Fibroblast of villous mesenchyme (primary cell): ENCODE measurements at regions not wholly inside any gene's neighbourhood (a gene's known extent, or its start where the extent isn't known, plus 50 kb on each side); places are given as distances from the start of the nearest gene placed in this dataset.

Experiments
- DNase-seq: peaks from one replicate; pipeline ENCODE4 v3.0.0-alpha.2; 2010; ENCODE audit warnings: low read depth
- H3K4me3 ChIP-seq: 2 replicates; pipeline ENCODE4 v1.5.1; 2011; ENCODE audit warnings: low read depth, mild to moderate bottlenecking, low read length
- TF ChIP-seq, protein P1 (sequence below): IDR thresholded peaks from 2 replicates; pipeline ENCODE4 v1.5.1; 2012; ENCODE audit warnings: low read depth, mild to moderate bottlenecking, low read length; ENCODE audit not compliant: insufficient read depth

DNA sequence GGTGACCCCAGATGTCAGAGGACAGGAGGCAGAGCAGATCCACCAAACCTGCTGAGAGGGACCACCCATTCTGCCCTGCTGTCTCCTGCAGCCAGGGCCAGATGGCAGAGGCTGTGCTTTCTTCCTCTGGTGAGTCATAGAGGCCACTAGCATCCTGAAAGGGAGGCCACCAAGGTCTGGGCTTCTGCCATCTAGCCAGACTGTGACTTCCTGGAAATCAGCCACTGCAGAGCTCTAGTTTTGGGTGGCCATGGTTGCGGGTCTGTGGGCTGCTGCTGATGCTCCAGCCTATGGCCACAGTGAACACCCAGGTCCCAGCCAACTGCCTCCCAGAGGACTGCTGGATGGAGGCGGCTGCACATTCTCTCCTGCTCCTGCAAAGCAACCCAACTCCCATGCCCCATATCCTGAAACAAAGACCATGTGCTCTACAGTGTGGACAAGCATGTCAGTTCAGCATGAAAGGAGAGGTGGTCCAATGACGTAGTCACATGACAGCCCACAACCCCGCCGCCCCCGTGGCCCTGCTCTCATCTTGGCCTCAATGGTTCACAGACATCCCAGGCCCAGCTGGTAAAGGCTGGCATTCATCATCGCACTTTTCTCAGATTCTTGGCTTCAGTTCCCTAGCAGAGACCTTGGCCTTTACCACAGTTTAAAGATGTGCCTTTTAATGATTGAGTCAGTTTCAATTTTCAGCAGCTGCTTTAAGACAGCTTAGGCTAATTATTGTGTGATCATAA, 73.9 kb upstream of the CXCL12 start:
- TF ChIP-seq, protein P1, sequence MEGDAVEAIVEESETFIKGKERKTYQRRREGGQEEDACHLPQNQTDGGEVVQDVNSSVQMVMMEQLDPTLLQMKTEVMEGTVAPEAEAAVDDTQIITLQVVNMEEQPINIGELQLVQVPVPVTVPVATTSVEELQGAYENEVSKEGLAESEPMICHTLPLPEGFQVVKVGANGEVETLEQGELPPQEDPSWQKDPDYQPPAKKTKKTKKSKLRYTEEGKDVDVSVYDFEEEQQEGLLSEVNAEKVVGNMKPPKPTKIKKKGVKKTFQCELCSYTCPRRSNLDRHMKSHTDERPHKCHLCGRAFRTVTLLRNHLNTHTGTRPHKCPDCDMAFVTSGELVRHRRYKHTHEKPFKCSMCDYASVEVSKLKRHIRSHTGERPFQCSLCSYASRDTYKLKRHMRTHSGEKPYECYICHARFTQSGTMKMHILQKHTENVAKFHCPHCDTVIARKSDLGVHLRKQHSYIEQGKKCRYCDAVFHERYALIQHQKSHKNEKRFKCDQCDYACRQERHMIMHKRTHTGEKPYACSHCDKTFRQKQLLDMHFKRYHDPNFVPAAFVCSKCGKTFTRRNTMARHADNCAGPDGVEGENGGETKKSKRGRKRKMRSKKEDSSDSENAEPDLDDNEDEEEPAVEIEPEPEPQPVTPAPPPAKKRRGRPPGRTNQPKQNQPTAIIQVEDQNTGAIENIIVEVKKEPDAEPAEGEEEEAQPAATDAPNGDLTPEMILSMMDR = no peak
- no peak for DNase-seq
- H3K4me3 ChIP-seq = no peak overlapping the region

DNA sequence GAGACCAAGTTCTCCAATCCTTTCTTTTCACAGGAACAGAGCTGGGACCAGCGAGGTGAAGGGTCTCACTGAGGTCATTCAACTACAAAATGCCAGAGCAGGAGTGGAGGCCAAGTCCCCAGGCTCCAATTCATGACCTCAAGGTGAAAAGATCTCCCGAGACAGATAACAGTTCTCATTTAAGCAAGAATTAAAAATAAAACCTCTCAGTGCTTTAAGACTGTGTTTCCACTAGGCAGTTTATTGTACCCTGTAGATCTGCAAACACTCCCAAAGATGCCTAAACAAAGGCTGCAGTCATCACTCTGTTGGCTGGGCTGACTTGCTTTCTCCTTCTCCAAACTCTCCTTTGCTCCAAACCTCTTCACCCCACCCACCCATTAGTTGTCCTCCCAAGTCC, 74.8 kb upstream of the CXCL12 start:
- TF ChIP-seq, protein P1 = no peak
- H3K4me3 ChIP-seq = no peak overlapping the region
- DNase-seq = no peak

DNA sequence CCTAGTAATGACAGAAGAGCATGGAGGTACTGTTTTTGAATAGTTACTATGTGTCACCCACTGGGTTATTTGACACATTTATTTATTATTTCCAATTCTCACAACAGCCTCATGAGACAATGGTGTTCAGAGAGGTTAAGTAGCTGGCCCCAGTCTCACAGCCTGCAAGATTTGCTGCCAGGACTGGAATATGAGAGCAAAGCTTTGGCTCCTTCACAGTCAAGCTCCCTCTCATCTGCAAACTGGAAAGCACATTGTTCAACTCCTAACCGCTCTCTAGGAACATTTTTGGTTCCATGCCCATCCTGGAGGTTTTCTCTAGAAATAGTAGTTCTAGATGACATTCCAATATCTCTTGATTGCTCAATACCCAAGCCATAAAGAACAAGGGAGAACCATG, 75.5 kb upstream of the CXCL12 start:
- TF ChIP-seq, protein P1 = no peak
- no peak overlapping the region for H3K4me3 ChIP-seq
- no peak for DNase-seq

DNA sequence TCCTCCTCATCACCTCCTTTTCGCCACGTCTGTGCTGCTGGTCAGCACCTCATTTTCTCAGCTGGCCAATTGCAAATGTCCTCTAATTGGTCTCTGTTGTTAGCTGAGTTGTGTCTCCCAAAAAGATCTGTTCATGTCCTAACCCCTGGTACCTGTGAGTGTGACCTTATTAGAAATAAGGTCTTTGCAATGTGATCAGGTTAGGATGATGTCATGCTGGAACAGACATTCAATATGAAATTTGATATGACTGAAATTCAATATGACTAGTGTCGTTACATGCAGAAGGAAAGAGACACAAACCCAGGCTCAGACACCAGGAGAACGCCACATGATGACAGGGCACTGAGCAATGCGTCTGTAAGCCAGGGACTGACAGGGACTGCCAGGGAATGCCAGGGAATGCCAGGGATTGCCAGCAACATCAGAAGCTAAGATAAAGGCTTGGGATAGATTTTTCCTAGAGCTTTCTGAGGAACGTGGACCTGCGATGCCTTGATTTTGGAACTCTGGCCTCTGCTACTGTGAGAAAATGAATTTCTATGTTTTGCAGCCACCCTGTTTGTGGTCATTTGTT, 77.5 kb upstream of the CXCL12 start:
- H3K4me3 ChIP-seq = no peak overlapping the region
- TF ChIP-seq, protein P1 = no peak
- DNase-seq = no peak

DNA sequence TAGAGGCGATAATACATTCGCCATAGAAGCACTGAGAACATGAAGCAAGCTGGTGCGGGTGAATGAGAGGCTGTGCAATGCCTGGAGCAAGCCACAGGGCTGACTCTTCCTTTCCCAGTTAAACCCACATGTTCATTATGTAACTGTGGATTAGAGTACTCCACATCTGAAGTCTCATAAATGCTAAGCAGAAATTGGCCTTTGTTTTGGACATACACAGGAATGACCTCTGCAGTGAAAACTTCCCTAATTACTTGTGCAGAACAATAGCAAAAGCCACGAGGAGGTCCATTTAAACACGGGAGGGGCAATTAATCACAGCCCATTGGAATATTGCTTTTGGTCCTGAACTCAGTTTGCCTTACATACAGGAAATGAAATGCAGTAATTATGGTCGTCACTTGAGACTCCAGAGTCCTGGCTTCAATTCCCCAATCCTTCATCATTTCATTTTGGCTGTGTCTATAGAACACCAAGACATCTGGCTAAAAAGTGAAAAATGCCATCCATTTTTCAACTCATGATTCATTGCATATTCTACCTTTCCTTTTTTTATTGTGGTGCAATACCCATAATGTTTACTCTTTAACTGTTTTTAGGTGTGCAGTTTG, 78.7 kb upstream of the CXCL12 start:
- TF ChIP-seq, protein P1 = no peak
- DNase-seq = no peak
- H3K4me3 ChIP-seq = no peak overlapping the region

DNA sequence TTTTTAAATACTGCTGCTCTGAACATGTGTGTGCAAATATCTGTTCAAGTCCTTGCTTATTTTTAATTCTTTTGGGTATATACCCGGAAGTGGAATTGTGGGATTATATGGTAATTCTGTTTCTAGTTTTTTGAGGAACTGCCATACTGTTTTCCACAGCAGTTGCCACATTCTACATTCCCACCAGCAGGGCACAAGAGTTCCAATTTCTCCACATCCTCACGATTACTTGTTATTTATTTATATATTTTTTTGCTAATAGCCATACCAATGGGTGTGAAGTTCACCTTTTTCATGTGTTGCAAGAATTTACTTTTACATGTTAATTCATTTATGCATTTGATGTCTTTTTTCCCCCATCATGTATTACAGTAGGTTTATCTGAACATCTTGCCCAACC, 79.6 kb upstream of the CXCL12 start:
- DNase-seq = no peak
- H3K4me3 ChIP-seq = no peak overlapping the region
- TF ChIP-seq, protein P1 = no peak
